ENCODE measurements at regions not wholly inside any gene's neighbourhood (a gene's known extent, or its start where the extent isn't known, plus 50 kb on each side); places are given as distances from the start of the nearest gene placed in this dataset.

- Histone ChIP-seq H3K9me2 (ENCODE audit: insufficient read depth) (no peaks in the 10 kb centered on the region), H3K27me3 (ENCODE audit: insufficient read depth) (no peaks in the 10 kb centered on the region), H3K27ac (ENCODE audit: low read depth) (no peak overlapping the region), H3K4me1 (ENCODE audit: insufficient read depth) (peaks cover 7% of the 10 kb centered on the region; the same call in 1 of the 2 replicates), H2AFZ (no peak overlapping the region), H3K4me2 (no peak overlapping the region), H3K4me3 (no peak overlapping the region), H3F3A (replicated peaks; ENCODE audit: low read depth) (no peaks in the 10 kb centered on the region), H4K20me1 (replicated peaks; ENCODE audit: insufficient read depth) (no peaks in the 10 kb centered on the region), H3K79me2 (replicated peaks; ENCODE audit: insufficient read depth) (no peaks in the 10 kb centered on the region), H3K36me3 (ENCODE audit: insufficient read depth) (no peaks in the 10 kb centered on the region)
- DNase-seq (ENCODE audit: low spot score), result no peak
- no peaks in the 10 kb centered on the region for H3K9me3 Mint-ChIP-seq
- H3K4me3 Mint-ChIP-seq, result no peak overlapping the region
- TF ChIP-seq, protein P1, sequence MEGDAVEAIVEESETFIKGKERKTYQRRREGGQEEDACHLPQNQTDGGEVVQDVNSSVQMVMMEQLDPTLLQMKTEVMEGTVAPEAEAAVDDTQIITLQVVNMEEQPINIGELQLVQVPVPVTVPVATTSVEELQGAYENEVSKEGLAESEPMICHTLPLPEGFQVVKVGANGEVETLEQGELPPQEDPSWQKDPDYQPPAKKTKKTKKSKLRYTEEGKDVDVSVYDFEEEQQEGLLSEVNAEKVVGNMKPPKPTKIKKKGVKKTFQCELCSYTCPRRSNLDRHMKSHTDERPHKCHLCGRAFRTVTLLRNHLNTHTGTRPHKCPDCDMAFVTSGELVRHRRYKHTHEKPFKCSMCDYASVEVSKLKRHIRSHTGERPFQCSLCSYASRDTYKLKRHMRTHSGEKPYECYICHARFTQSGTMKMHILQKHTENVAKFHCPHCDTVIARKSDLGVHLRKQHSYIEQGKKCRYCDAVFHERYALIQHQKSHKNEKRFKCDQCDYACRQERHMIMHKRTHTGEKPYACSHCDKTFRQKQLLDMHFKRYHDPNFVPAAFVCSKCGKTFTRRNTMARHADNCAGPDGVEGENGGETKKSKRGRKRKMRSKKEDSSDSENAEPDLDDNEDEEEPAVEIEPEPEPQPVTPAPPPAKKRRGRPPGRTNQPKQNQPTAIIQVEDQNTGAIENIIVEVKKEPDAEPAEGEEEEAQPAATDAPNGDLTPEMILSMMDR (conservative IDR thresholded peaks at IDR 0.05; ENCODE audit: low read depth in 2 of 2), result no peak
- no peak for TF ChIP-seq STAT1 (IDR thresholded peaks at IDR 0.05; ENCODE audit: unreplicated experiment)
- TF ChIP-seq ZNF114 (CRISPR knock-in tag; IDR thresholded peaks at IDR 0.05), result no peak
- TF ChIP-seq ZNF331 (CRISPR knock-in tag; IDR thresholded peaks at IDR 0.05; ENCODE audit: low read depth), result no peak
- TF ChIP-seq EZH2 (IDR thresholded peaks at IDR 0.05; ENCODE audit: low read depth, unreplicated experiment), result no peak
- no peak for TF ChIP-seq POLR2AphosphoS5 (IDR thresholded peaks at IDR 0.05; ENCODE audit: low read depth)
- no peak for TF ChIP-seq ETS1 (IDR thresholded peaks at IDR 0.05)
- no peak for TF ChIP-seq EZH2phosphoT487 (IDR thresholded peaks at IDR 0.05; ENCODE audit: unreplicated experiment)
- TF ChIP-seq, protein P2, sequence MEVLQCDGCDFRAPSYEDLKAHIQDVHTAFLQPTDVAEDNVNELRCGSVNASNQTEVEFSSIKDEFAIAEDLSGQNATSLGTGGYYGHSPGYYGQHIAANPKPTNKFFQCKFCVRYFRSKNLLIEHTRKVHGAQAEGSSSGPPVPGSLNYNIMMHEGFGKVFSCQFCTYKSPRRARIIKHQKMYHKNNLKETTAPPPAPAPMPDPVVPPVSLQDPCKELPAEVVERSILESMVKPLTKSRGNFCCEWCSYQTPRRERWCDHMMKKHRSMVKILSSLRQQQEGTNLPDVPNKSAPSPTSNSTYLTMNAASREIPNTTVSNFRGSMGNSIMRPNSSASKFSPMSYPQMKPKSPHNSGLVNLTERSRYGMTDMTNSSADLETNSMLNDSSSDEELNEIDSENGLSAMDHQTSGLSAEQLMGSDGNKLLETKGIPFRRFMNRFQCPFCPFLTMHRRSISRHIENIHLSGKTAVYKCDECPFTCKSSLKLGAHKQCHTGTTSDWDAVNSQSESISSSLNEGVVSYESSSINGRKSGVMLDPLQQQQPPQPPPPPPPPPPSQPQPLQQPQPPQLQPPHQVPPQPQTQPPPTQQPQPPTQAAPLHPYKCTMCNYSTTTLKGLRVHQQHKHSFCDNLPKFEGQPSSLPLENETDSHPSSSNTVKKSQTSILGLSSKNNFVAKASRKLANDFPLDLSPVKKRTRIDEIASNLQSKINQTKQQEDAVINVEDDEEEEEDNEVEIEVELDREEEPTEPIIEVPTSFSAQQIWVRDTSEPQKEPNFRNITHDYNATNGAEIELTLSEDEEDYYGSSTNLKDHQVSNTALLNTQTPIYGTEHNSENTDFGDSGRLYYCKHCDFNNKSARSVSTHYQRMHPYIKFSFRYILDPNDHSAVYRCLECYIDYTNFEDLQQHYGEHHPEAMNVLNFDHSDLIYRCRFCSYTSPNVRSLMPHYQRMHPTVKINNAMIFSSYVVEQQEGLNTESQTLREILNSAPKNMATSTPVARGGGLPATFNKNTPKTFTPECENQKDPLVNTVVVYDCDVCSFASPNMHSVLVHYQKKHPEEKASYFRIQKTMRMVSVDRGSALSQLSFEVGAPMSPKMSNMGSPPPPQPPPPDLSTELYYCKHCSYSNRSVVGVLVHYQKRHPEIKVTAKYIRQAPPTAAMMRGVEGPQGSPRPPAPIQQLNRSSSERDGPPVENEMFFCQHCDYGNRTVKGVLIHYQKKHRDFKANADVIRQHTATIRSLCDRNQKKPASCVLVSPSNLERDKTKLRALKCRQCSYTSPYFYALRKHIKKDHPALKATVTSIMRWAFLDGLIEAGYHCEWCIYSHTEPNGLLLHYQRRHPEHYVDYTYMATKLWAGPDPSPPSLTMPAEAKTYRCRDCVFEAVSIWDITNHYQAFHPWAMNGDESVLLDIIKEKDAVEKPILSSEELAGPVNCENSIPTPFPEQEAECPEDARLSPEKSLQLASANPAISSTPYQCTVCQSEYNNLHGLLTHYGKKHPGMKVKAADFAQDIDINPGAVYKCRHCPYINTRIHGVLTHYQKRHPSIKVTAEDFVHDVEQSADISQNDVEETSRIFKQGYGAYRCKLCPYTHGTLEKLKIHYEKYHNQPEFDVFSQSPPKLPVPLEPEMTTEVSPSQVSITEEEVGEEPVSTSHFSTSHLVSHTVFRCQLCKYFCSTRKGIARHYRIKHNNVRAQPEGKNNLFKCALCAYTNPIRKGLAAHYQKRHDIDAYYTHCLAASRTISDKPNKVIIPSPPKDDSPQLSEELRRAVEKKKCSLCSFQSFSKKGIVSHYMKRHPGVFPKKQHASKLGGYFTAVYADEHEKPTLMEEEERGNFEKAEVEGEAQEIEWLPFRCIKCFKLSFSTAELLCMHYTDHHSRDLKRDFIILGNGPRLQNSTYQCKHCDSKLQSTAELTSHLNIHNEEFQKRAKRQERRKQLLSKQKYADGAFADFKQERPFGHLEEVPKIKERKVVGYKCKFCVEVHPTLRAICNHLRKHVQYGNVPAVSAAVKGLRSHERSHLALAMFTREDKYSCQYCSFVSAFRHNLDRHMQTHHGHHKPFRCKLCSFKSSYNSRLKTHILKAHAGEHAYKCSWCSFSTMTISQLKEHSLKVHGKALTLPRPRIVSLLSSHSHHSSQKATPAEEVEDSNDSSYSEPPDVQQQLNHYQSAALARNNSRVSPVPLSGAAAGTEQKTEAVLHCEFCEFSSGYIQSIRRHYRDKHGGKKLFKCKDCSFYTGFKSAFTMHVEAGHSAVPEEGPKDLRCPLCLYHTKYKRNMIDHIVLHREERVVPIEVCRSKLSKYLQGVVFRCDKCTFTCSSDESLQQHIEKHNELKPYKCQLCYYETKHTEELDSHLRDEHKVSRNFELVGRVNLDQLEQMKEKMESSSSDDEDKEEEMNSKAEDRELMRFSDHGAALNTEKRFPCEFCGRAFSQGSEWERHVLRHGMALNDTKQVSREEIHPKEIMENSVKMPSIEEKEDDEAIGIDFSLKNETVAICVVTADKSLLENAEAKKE (CRISPR knock-in tag; IDR thresholded peaks at IDR 0.05), result no peak
- TF ChIP-seq REST (IDR thresholded peaks at IDR 0.05; ENCODE audit: unreplicated experiment), result no peak
- no peak for TF ChIP-seq NANOG (IDR thresholded peaks at IDR 0.05; ENCODE audit: borderline replicate concordance)
- no peak for TF ChIP-seq CREB1 (CRISPR knock-in tag; IDR thresholded peaks at IDR 0.05; ENCODE audit: low read depth)
- TF ChIP-seq JUNB (IDR thresholded peaks at IDR 0.05; ENCODE audit: unreplicated experiment), result no peak
- H3K27ac Mint-ChIP-seq, result no peak overlapping the region
- peaks cover 2% of the 10 kb centered on the region for H3K27me3 Mint-ChIP-seq (ENCODE audit: insufficient read depth, low read depth, poor library complexity)
- no peaks in the 10 kb centered on the region for H3K36me3 Mint-ChIP-seq (ENCODE audit: low read depth)
- ATAC-seq, result no peak
- peaks cover 34% of the 10 kb centered on the region for H3K4me1 Mint-ChIP-seq
These were observed 294.8 kb upstream of the G2E3 start for GRCh38 chr14:30264161-30264560.

Data from GM23338 (cell line).